Activated B cell treated with CpG ODN at 0.5 μM for 24 hours (primary cell): ENCODE measurements at regions not wholly inside any gene's neighbourhood (a gene's known extent, or its start where the extent isn't known, plus 50 kb on each side); places are given as distances from the start of the nearest gene placed in this dataset.

Experiments
- ATAC-seq: fragments of 200-7000 bp; cut with Tn5 transposase; one replicate; pipeline ENCODE4 v1.10.0; 2021; ENCODE audit warnings: low read depth, mild to moderate bottlenecking, moderate library complexity
- CTCF ChIA-PET: fragments of 350-600 bp; sonication (Branson Sonifier 250); formaldehyde crosslinking; loops from one replicate; lab custom pipeline; 2021; ENCODE audit warnings: antibody characterized with exemption; lab: Charles Lee
- POLR2A ChIA-PET: fragments of 350-600 bp; sonication (Branson Sonifier 250); formaldehyde crosslinking; loops from one replicate; lab custom pipeline; 2021; ENCODE audit warnings: antibody characterized with exemption; lab: Charles Lee
- DNase-seq: peaks from one replicate; pipeline ENCODE4 v3.0.0; 2022
- H3K27ac Mint-ChIP-seq: one replicate; pipeline ENCODE4 v1.8.0; 2020; ENCODE audit warnings: mixed read lengths
- H3K27me3 Mint-ChIP-seq: one replicate; pipeline ENCODE4 v1.8.0; 2021; ENCODE audit warnings: mixed read lengths
- H3K36me3 Mint-ChIP-seq: one replicate; pipeline ENCODE4 v1.8.0; 2021; ENCODE audit warnings: low read depth, mixed read lengths
- H3K4me1 Mint-ChIP-seq: one replicate; pipeline ENCODE4 v1.8.0; 2021; ENCODE audit warnings: mixed read lengths
- H3K4me3 Mint-ChIP-seq: one replicate; pipeline ENCODE4 v1.8.0; 2020; ENCODE audit warnings: mild to moderate bottlenecking, mixed read lengths
- H3K9me3 Mint-ChIP-seq: one replicate; pipeline ENCODE4 v1.8.0; 2020; ENCODE audit warnings: mixed read lengths
- CTCF ChIP-seq: fragments of 200-600 bp; IDR thresholded peaks from one replicate; pipeline ENCODE4 v1.8.0; 2022; ENCODE audit warnings: antibody characterized with exemption, mild to moderate bottlenecking
- intact Hi-C: fragments of 100-400 bp; cut with micrococcal nuclease; formaldehyde crosslinking; loops from one replicate; pipeline ENCODE4 v1.15.1; 2024

- CTCF ChIA-PET = no interaction called here
- H3K9me3 Mint-ChIP-seq = no peaks in the 10 kb centered on the region
- TF ChIP-seq CTCF = no peak
- no peaks in the 10 kb centered on the region for H3K36me3 Mint-ChIP-seq
- no peaks in the 10 kb centered on the region for H3K27me3 Mint-ChIP-seq
- intact Hi-C loops = no loop called here
- DNase-seq (no peak), ATAC-seq (no peak)
- no peak overlapping the region for H3K4me3 Mint-ChIP-seq
- H3K27ac Mint-ChIP-seq = no peak overlapping the region
- no peaks in the 10 kb centered on the region for H3K4me1 Mint-ChIP-seq
- POLR2A ChIA-PET = no interaction called here
Observed at GRCh38 chr4:13316354-13316753, 167.8 kb downstream of the RAB28 start.

- no peak overlapping the region for H3K4me3 Mint-ChIP-seq
- DNase-seq (no peak), ATAC-seq (no peak)
- POLR2A ChIA-PET = no interaction called here
- H3K27ac Mint-ChIP-seq = no peak overlapping the region
- H3K36me3 Mint-ChIP-seq = no peaks in the 10 kb centered on the region
- no peaks in the 10 kb centered on the region for H3K4me1 Mint-ChIP-seq
- intact Hi-C loops = no loop called here
- TF ChIP-seq CTCF = no peak
- CTCF ChIA-PET = no interaction called here
- no peaks in the 10 kb centered on the region for H3K9me3 Mint-ChIP-seq
- H3K27me3 Mint-ChIP-seq = no peaks in the 10 kb centered on the region
Observed at GRCh38 chr4:13313856-13314255, 170.3 kb downstream of the RAB28 start.

GRCh38 chr4:13312264-13312663 is 171.9 kb downstream of the RAB28 start:
- Mint-ChIP-seq H3K27ac (no peak overlapping the region), H3K4me1 (no peaks in the 10 kb centered on the region), H3K4me3 (no peak overlapping the region), H3K9me3 (no peaks in the 10 kb centered on the region), H3K27me3 (no peaks in the 10 kb centered on the region), H3K36me3 (no peaks in the 10 kb centered on the region)
- DNase-seq = no peak
- CTCF ChIA-PET = interaction anchor here (0.7 kb wide), 1 partner anchor 1590 kb away, joined by 3 read pairs; no protein-coding TSS in a partner anchor
- intact Hi-C loops = no loop called here
- POLR2A ChIA-PET = no interaction called here
- ATAC-seq = no peak
- TF ChIP-seq CTCF = no peak

- ATAC-seq = no peak
- ChIA-PET CTCF (no interaction called here), POLR2A (no interaction called here)
- TF ChIP-seq CTCF = no peak
- no peaks in the 10 kb centered on the region for H3K27me3 Mint-ChIP-seq
- H3K27ac Mint-ChIP-seq = no peak overlapping the region
- H3K36me3 Mint-ChIP-seq = no peaks in the 10 kb centered on the region
- DNase-seq = no peak
- no peak overlapping the region for H3K4me3 Mint-ChIP-seq
- H3K4me1 Mint-ChIP-seq = no peaks in the 10 kb centered on the region
- intact Hi-C loops = no loop called here
- no peaks in the 10 kb centered on the region for H3K9me3 Mint-ChIP-seq
Observed at GRCh38 chr4:13309751-13310150, 174.4 kb downstream of the RAB28 start.

GRCh38 chr4:13306356-13306755 is 177.8 kb downstream of the RAB28 start:
- no peak for DNase-seq
- no peaks in the 10 kb centered on the region for H3K4me1 Mint-ChIP-seq
- intact Hi-C loops = no loop called here
- ATAC-seq = no peak
- no peak overlapping the region for H3K27ac Mint-ChIP-seq
- H3K27me3 Mint-ChIP-seq = no peaks in the 10 kb centered on the region
- peaks cover 4% of the 10 kb centered on the region for H3K9me3 Mint-ChIP-seq
- ChIA-PET CTCF (no interaction called here), POLR2A (no interaction called here)
- no peak overlapping the region for H3K4me3 Mint-ChIP-seq
- peaks cover 3% of the 10 kb centered on the region for H3K36me3 Mint-ChIP-seq
- no peak for TF ChIP-seq CTCF
